ENCODE measurements at regions not wholly inside any gene's neighbourhood (a gene's known extent, or its start where the extent isn't known, plus 50 kb on each side); places are given as distances from the start of the nearest gene placed in this dataset.

DNA sequence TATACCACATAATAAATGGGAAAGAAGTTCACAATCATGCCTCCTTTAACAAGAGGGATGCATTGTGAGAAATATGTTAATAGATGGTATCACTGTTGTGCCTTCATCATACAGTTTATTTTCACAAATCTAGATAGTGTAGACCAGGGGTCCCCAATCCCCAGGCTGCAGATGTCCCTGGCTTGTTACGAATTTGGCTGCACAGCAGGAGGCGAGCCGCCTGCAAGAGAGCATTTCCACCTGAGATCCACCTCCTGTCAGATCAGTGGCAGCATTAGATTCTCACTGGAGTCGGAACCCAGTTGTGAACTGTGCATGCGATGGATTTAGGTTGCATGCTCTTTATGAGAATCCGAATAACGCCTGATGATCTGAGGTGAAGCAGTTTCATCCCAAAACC is 361.9 kb upstream of the ZWINT start:
- Histone ChIP-seq H3K27ac (ENCODE audit: low read length) (no peak overlapping the region), H3K36me3 (ENCODE audit: control insufficient read depth, insufficient read depth, low read length) (no peaks in the 10 kb centered on the region), H3K27me3 (ENCODE audit: control insufficient read depth, insufficient read depth, low read length) (no peaks in the 10 kb centered on the region), H3K9me3 (ENCODE audit: control insufficient read depth, insufficient read depth, low read depth, low read length) (no peaks in the 10 kb centered on the region; the same call in 1 of the 2 replicates), H3K4me3 (ENCODE audit: low read depth in 2 of 2, low read length in 2 of 2) (no peak overlapping the region), H3K4me1 (ENCODE audit: control insufficient read depth, insufficient read depth, low read length) (no peaks in the 10 kb centered on the region)
- TF ChIP-seq, protein P1, sequence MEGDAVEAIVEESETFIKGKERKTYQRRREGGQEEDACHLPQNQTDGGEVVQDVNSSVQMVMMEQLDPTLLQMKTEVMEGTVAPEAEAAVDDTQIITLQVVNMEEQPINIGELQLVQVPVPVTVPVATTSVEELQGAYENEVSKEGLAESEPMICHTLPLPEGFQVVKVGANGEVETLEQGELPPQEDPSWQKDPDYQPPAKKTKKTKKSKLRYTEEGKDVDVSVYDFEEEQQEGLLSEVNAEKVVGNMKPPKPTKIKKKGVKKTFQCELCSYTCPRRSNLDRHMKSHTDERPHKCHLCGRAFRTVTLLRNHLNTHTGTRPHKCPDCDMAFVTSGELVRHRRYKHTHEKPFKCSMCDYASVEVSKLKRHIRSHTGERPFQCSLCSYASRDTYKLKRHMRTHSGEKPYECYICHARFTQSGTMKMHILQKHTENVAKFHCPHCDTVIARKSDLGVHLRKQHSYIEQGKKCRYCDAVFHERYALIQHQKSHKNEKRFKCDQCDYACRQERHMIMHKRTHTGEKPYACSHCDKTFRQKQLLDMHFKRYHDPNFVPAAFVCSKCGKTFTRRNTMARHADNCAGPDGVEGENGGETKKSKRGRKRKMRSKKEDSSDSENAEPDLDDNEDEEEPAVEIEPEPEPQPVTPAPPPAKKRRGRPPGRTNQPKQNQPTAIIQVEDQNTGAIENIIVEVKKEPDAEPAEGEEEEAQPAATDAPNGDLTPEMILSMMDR (IDR thresholded peaks at IDR 0.05), result no peak
- TF ChIP-seq POLR2AphosphoS5 (IDR thresholded peaks at IDR 0.05; ENCODE audit: low read depth, low read length) (no peak), SIN3A (IDR thresholded peaks at IDR 0.05; ENCODE audit: borderline replicate concordance, insufficient read depth, low read depth, low read length) (no peak), TCF7L2 (IDR thresholded peaks at IDR 0.05; ENCODE audit: low read depth, low read length) (no peak)
- TF ChIP-seq, protein P2, sequence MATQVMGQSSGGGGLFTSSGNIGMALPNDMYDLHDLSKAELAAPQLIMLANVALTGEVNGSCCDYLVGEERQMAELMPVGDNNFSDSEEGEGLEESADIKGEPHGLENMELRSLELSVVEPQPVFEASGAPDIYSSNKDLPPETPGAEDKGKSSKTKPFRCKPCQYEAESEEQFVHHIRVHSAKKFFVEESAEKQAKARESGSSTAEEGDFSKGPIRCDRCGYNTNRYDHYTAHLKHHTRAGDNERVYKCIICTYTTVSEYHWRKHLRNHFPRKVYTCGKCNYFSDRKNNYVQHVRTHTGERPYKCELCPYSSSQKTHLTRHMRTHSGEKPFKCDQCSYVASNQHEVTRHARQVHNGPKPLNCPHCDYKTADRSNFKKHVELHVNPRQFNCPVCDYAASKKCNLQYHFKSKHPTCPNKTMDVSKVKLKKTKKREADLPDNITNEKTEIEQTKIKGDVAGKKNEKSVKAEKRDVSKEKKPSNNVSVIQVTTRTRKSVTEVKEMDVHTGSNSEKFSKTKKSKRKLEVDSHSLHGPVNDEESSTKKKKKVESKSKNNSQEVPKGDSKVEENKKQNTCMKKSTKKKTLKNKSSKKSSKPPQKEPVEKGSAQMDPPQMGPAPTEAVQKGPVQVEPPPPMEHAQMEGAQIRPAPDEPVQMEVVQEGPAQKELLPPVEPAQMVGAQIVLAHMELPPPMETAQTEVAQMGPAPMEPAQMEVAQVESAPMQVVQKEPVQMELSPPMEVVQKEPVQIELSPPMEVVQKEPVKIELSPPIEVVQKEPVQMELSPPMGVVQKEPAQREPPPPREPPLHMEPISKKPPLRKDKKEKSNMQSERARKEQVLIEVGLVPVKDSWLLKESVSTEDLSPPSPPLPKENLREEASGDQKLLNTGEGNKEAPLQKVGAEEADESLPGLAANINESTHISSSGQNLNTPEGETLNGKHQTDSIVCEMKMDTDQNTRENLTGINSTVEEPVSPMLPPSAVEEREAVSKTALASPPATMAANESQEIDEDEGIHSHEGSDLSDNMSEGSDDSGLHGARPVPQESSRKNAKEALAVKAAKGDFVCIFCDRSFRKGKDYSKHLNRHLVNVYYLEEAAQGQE (IDR thresholded peaks at IDR 0.05; ENCODE audit: insufficient read depth in 1 of 2, low read depth in 2 of 2, low read length in 1 of 2), result no peak
- DNase-seq (ENCODE audit: low read depth, low spot score), result no peak
- ChIA-PET CTCF (no interaction called here), POLR2A (no interaction called here)
- no TSS peak for BruUV-seq (replicated peaks)
- intact Hi-C loops (cut with micrococcal nuclease; ENCODE audit: unreplicated experiment), result no loop called here
- ATAC-seq, result no peak
- in situ Hi-C loops (cut with HindIII; ENCODE audit: low pct_unique_long_range_greater_than_20kb, low sequenced_read_pairs), result no loop called here

DNA sequence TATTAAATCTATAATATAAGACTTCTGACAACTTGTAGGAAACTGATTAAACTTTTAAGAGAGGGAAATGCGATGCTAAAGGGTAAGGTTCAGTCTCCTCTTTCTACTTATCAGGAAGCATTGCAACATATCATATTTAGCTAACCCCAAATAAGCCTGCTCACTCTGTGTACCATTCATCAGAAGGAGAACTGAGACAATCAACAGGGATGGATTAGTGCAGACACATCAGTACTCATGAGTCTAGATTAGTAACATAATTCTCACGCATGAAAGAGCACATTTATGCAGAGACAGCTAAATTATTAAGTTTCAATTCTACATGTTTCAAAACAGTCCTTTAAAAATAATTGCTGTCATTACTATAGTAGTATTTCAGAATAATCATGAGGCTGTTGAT is 354.2 kb upstream of the ZWINT start:
- no peak for ATAC-seq
- no peak overlapping the region for H3K4me3 ChIP-seq (ENCODE audit: low read depth in 2 of 2, low read length in 2 of 2)
- H3K9me3 ChIP-seq (ENCODE audit: control insufficient read depth, insufficient read depth, low read depth, low read length), result no peaks in the 10 kb centered on the region
- ChIA-PET POLR2A (no interaction called here), CTCF (no interaction called here)
- H3K27ac ChIP-seq (ENCODE audit: low read length), result no peak overlapping the region
- TF ChIP-seq, protein P2 (IDR thresholded peaks at IDR 0.05; ENCODE audit: insufficient read depth in 1 of 2, low read depth in 2 of 2, low read length in 1 of 2), result no peak
- TF ChIP-seq SIN3A (IDR thresholded peaks at IDR 0.05; ENCODE audit: borderline replicate concordance, insufficient read depth, low read depth, low read length), result no peak
- TF ChIP-seq, protein P1 (IDR thresholded peaks at IDR 0.05), result no peak
- in situ Hi-C loops (cut with HindIII; ENCODE audit: low pct_unique_long_range_greater_than_20kb, low sequenced_read_pairs) (no loop called here), intact Hi-C loops (cut with micrococcal nuclease; ENCODE audit: unreplicated experiment) (no loop called here)
- BruUV-seq (replicated peaks), result no TSS peak
- no peaks in the 10 kb centered on the region for H3K27me3 ChIP-seq (ENCODE audit: control insufficient read depth, insufficient read depth, low read length)
- H3K36me3 ChIP-seq (ENCODE audit: control insufficient read depth, insufficient read depth, low read length), result no peaks in the 10 kb centered on the region
- no peaks in the 10 kb centered on the region for H3K4me1 ChIP-seq (ENCODE audit: control insufficient read depth, insufficient read depth, low read length)
- DNase-seq (ENCODE audit: low read depth, low spot score), result no peak

Measured in Panc1 (cell line).